H9 (cell line): ENCODE measurements at regions not wholly inside any gene's neighbourhood (a gene's known extent, or its start where the extent isn't known, plus 50 kb on each side); places are given as distances from the start of the nearest gene placed in this dataset.
A peak's percentile ranks its signal among the peaks of the same experiment; 100 is the strongest.

Experiments used
- DNase-seq: peaks from one replicate; pipeline ENCODE4 v3.0.0-alpha.2; 2017
- H2AFZ ChIP-seq: one replicate; pipeline ENCODE4 v1.6.1; 2013; ENCODE audit warnings: mild to moderate bottlenecking, low read length, control low read depth, moderate library complexity
- H2AK5ac ChIP-seq: 2 replicates; pipeline ENCODE4 v1.6.1; 2013; ENCODE audit warnings: low read length, control low read depth, mixed read lengths; ENCODE audit not compliant: insufficient read length
- H2BK120ac ChIP-seq: one replicate; pipeline ENCODE4 v1.6.1; 2013; ENCODE audit warnings: low read depth, mild to moderate bottlenecking, low read length, control low read depth, inconsistent platforms; ENCODE audit not compliant: poor library complexity, severe bottlenecking
- H2BK12ac ChIP-seq: 2 replicates; pipeline ENCODE4 v1.6.1; 2013; ENCODE audit warnings: low read length, control low read depth, mixed read lengths, low read depth; ENCODE audit not compliant: insufficient read length
- H2BK15ac ChIP-seq: 2 replicates; pipeline ENCODE4 v1.6.1; 2013; ENCODE audit warnings: low read depth, low read length, control low read depth
- H2BK20ac ChIP-seq: one replicate; pipeline ENCODE4 v1.6.1; 2013; ENCODE audit warnings: low read depth, mild to moderate bottlenecking, low read length, control low read depth, inconsistent platforms; ENCODE audit not compliant: poor library complexity, severe bottlenecking
- H2BK5ac ChIP-seq: 2 replicates; pipeline ENCODE4 v1.6.1; 2013; ENCODE audit warnings: low read length, control low read depth, mixed read lengths; ENCODE audit not compliant: insufficient read length
- H3K14ac ChIP-seq: 2 replicates; pipeline ENCODE4 v1.6.1; 2013; ENCODE audit warnings: low read length, control low read depth; ENCODE audit not compliant: insufficient read depth
- H3K18ac ChIP-seq: 2 replicates; pipeline ENCODE4 v1.6.1; 2013; ENCODE audit warnings: low read depth, mild to moderate bottlenecking, mixed read lengths, low read length, control low read depth; ENCODE audit not compliant: insufficient read length
- H3K23ac ChIP-seq: 2 replicates; pipeline ENCODE4 v1.6.1; 2013; ENCODE audit warnings: low read length, control low read depth, mixed read lengths, low read depth; ENCODE audit not compliant: insufficient read length
- H3K23me2 ChIP-seq: 2 replicates; pipeline ENCODE4 v1.6.1; 2013; ENCODE audit warnings: low read depth, mild to moderate bottlenecking, mixed read lengths, low read length, control low read depth; ENCODE audit not compliant: insufficient read length, poor library complexity, severe bottlenecking
- H3K27ac ChIP-seq: 2 replicates; pipeline ENCODE4 v1.5.1; 2013; ENCODE audit warnings: low read length, control low read depth, mixed read lengths, low read depth; ENCODE audit not compliant: insufficient read length
- H3K27me3 ChIP-seq: 2 replicates; pipeline ENCODE4 v1.6.1; 2013; ENCODE audit warnings: low read length, control low read depth, inconsistent platforms; ENCODE audit not compliant: insufficient read depth
- H3K4ac ChIP-seq: 2 replicates; pipeline ENCODE4 v1.6.1; 2013; ENCODE audit warnings: low read depth, mild to moderate bottlenecking, control low read depth, inconsistent platforms, low read length, moderate library complexity
- H3K4me1 ChIP-seq: 2 replicates; pipeline ENCODE4 v1.6.1; 2013; ENCODE audit warnings: low read length, control low read depth, inconsistent platforms; ENCODE audit not compliant: insufficient read depth
- H3K4me2 ChIP-seq: 2 replicates; pipeline ENCODE4 v1.6.1; 2013; ENCODE audit warnings: low read length, control low read depth, mixed read lengths; ENCODE audit not compliant: insufficient read length, insufficient read depth
- H3K56ac ChIP-seq: 2 replicates; pipeline ENCODE4 v1.6.1; 2013; ENCODE audit warnings: low read depth, mild to moderate bottlenecking, mixed read lengths, low read length, control low read depth; ENCODE audit not compliant: insufficient read length
- H3K79me1 ChIP-seq: 2 replicates; pipeline ENCODE4 v1.6.1; 2013; ENCODE audit warnings: low read depth, mild to moderate bottlenecking, moderate library complexity, low read length, control low read depth, inconsistent platforms; ENCODE audit not compliant: insufficient read depth, poor library complexity, severe bottlenecking
- H3K79me2 ChIP-seq: 2 replicates; pipeline ENCODE4 v1.6.1; 2013; ENCODE audit warnings: low read length, control low read depth, inconsistent platforms; ENCODE audit not compliant: insufficient read depth
- H3K9ac ChIP-seq: 2 replicates; pipeline ENCODE4 v1.6.1; 2013; ENCODE audit warnings: low read length, control low read depth, mixed read lengths; ENCODE audit not compliant: insufficient read length; ENCODE audit errors: extremely low read depth
- H3K9me3 ChIP-seq: one replicate; pipeline ENCODE4 v1.6.1; 2013; ENCODE audit warnings: low read depth, low read length, inconsistent platforms; ENCODE audit not compliant: control insufficient read depth
- H3T11ph ChIP-seq: one replicate; pipeline ENCODE4 v1.6.1; 2013; ENCODE audit warnings: mild to moderate bottlenecking, low read length, control low read depth, inconsistent platforms
- H4K20me1 ChIP-seq: one replicate; pipeline ENCODE4 v1.6.1; 2013; ENCODE audit not compliant: control insufficient read depth, insufficient read length, insufficient read depth
- H4K5ac ChIP-seq: 2 replicates; pipeline ENCODE4 v1.6.1; 2013; ENCODE audit warnings: low read depth, mild to moderate bottlenecking, mixed read lengths, low read length, control low read depth; ENCODE audit not compliant: insufficient read length
- H4K8ac ChIP-seq: replicated peaks from 2 replicates; pipeline ENCODE4 v1.6.1; 2013; ENCODE audit warnings: low read length, control low read depth, mixed read lengths, low read depth; ENCODE audit not compliant: insufficient read length
- H4K91ac ChIP-seq: 2 replicates; pipeline ENCODE4 v1.6.1; 2013; ENCODE audit warnings: low read depth, mild to moderate bottlenecking, moderate library complexity, mixed read lengths, low read length, control low read depth; ENCODE audit not compliant: insufficient read length
- H3K27ac Mint-ChIP-seq, 3 experiments: 2 replicates in 2 of 3; 3 replicates in 1 of 3; pipeline ENCODE4 v1.8.0; 2020 to 2021; ENCODE audit warnings: mixed read lengths in 3 of 3, mild to moderate bottlenecking in 1 of 3, moderate library complexity in 1 of 3
- H3K27me3 Mint-ChIP-seq: 2 replicates; pipeline ENCODE4 v1.8.0; 2021; ENCODE audit warnings: low read depth, mild to moderate bottlenecking, moderate library complexity, mixed read lengths
- H3K36me3 Mint-ChIP-seq, 3 experiments: 2 replicates in 2 of 3; 3 replicates in 1 of 3; pipeline ENCODE4 v1.8.0; 2020 to 2021; ENCODE audit warnings: low read depth in 3 of 3, mixed read lengths in 3 of 3; ENCODE audit not compliant: insufficient read depth in 1 of 3
- H3K4me1 Mint-ChIP-seq, 2 experiments: 2 replicates each; pipeline ENCODE4 v1.8.0; 2020; ENCODE audit warnings: mixed read lengths in 2 of 2
- H3K4me3 Mint-ChIP-seq, 2 experiments: 2 replicates in 1 of 2; 3 replicates in 1 of 2; pipeline ENCODE4 v1.8.0; 2020 to 2021; ENCODE audit warnings: mild to moderate bottlenecking in 2 of 2, mixed read lengths in 2 of 2, moderate library complexity in 1 of 2
- H3K9me3 Mint-ChIP-seq, 2 experiments: 2 replicates in 1 of 2; 3 replicates in 1 of 2; pipeline ENCODE4 v1.8.0; 2020; ENCODE audit warnings: mild to moderate bottlenecking in 2 of 2, mixed read lengths in 2 of 2, moderate library complexity in 1 of 2
- CTCF ChIP-seq: fragments of 200-600 bp; sonication (generic); conservative IDR thresholded peaks from 3 replicates; pipeline ENCODE4 v1.8.0; 2021; ENCODE audit warnings: antibody characterized with exemption, mild to moderate bottlenecking
- WGBS: extraction: QIAGEN DNeasy Blood & Tissue Kit; methylation state at CpG from one replicate; pipeline ENCODE4 v1.1.7; 2013; ENCODE audit warnings: missing lambda C conversion rate, low lambda C conversion rate, mixed read lengths; ENCODE audit not compliant: insufficient read length; ENCODE audit errors: extremely low coverage; 5-methylcytosine and 5-hydroxymethylcytosine counted together

DNA sequence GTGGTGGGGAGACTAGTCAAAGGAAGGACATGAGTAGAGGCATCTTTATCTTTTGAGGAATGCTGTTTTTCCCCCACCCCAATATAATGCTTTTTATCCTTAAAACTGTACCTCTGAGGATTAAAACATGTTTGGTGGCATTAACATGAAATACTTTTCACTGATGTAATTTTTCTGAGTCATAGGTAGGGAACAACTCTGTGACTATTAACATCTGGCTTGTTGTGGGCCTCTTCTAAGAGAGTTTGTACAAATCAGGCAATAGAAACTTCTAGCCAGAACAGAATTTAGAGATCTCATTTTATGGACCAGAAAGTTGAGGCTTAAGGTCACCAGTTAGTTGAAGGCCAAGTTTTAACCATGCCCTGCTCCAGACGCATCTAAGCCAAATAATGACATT, 207.6 kb downstream of the SOX3 start:
- Histone ChIP-seq H3K23ac (no peak overlapping the region), H3K27ac (no peak overlapping the region), H3K9ac (no peak overlapping the region), H3K9me3 (no peaks in the 10 kb centered on the region), H2BK15ac (no peak overlapping the region), H3K4me2 (no peak overlapping the region), H3K14ac (no peak overlapping the region), H4K5ac (no peak overlapping the region), H3K23me2 (no peaks in the 10 kb centered on the region), H3K79me1 (no peaks in the 10 kb centered on the region), H2BK120ac (no peak overlapping the region), H3K18ac (no peak overlapping the region), H4K20me1 (no peaks in the 10 kb centered on the region), H2BK20ac (no peak overlapping the region), H2AK5ac (no peak overlapping the region), H3K79me2 (no peaks in the 10 kb centered on the region), H4K91ac (no peak overlapping the region), H3K27me3 (no peaks in the 10 kb centered on the region), H2BK5ac (no peak overlapping the region), H3K56ac (no peak overlapping the region), H2AFZ (no peak overlapping the region), H2BK12ac (no peak overlapping the region), H3T11ph (no peak overlapping the region), H3K4ac (no peak overlapping the region), H4K8ac (no peak overlapping the region), H3K4me1 (peaks cover 6% of the 10 kb centered on the region; the same call in 1 of the 2 replicates)
- TF ChIP-seq CTCF, result no peak
- Mint-ChIP-seq H3K4me3 (no peak overlapping the region), H3K9me3 (no peaks in the 10 kb centered on the region), H3K4me1 (peaks cover 41 to 42% of the 10 kb centered on the region in 2 experiments), H3K27me3 (no peaks in the 10 kb centered on the region), H3K27ac (peak overlapping the region in 1 of 3 experiments; percentile 63; a peak in 1 of 7 replicates), H3K36me3 (0 out of 7 replicates have a peak, but pooled peaks cover 0 to 2% (median 0%) of the 10 kb centered on the region in 3 experiments)
- no peak for DNase-seq
- no CpG with 5 or more reads among the region's 1 CpG for WGBS
